Lung microvascular endothelial cell (primary cell): ENCODE measurements at regions not wholly inside any gene's neighbourhood (a gene's known extent, or its start where the extent isn't known, plus 50 kb on each side); places are given as distances from the start of the nearest gene placed in this dataset.
"Not testable (repeated sequence)": the region's sequence is repeated elsewhere in the genome, so short reads cannot be mapped to it uniquely, and the experiment has no call there.

Source experiments
- DNase-seq, 2 donors: peaks; one replicate each; pipeline versions ENCODE4 v3.0.0 to v3.0.0-alpha.2; 2010; ENCODE audit warnings: low read depth in 2 of 2

DNA sequence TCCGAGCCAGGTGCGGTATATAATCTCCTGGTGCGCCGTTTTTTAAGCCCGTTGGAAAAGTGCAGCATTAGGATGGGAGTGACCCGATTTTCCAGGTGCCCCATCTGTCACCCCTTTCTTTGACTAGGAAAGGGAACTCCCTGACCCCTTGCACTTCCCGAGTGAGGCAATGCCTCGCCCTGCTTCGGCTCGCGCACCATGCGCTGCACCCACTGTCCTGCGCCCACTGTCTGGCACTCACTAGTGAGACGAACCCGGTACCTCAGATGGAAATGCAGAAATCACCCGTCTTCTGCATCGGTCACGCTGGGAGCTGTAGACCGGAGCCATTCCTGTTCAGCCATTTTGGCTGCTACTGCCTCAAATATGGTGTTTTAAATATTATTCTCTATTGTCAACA is 198.0 kb downstream of the MEIS1 start:
- DNase-seq, result not testable (repeated sequence)

DNA sequence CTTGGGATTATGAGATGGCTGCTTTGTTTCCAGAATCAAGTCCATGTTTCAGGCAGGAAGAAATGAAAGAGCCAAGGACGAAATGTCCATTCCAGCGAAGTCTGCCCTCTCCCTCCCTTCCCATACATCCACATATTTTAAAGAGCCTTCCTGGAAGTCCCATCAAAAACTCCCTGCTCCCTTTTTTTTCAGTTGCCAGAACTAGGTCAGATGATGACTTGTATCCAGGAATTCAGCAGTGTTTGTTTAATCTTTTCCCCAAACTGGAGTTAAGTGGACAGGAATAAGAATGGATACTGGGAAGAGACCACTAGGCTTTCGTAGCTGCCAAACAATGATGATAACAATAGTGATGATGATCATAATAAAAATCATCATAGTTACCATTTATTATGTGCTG is 198.7 kb downstream of the MEIS1 start:
- no peak for DNase-seq

DNA sequence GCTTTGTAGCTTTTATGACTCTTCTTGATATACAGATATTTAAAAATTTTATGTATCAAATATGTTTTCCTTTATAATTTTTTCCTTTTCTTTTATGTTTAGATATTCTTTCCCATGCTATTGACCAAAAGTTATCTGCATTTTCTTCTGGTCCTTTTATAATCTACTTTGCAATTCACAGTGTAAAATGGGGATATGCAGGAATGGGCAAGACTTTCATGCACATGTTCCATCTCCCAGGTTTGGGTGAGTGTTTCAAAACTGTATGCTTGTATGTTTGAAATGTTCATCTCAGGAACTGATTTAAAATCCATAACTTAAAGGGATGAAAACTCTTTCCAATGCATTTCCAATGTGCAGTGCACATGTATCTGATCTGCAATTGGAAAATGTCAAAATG is 199.9 kb downstream of the MEIS1 start:
- DNase-seq, result no peak

DNA sequence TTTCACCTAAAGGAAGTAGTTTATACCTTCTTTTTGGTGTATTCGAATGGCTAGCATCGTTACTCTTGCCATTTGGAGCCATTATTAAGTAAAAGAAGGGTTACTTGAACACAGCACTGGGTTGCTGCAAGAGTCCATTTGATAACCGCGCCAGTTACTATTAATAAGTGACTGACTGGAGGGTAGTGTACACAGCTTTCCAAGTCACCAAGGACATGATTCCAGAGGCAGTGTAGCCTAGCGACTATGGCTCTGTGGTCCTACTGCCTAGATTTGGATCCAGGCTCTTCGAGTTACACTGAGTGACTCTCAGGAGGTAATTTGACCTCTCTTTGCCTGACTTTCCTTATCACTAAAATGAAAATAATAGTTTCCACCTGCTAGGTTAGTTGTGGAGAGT is 206.8 kb downstream of the MEIS1 start:
- DNase-seq, result no peak

DNA sequence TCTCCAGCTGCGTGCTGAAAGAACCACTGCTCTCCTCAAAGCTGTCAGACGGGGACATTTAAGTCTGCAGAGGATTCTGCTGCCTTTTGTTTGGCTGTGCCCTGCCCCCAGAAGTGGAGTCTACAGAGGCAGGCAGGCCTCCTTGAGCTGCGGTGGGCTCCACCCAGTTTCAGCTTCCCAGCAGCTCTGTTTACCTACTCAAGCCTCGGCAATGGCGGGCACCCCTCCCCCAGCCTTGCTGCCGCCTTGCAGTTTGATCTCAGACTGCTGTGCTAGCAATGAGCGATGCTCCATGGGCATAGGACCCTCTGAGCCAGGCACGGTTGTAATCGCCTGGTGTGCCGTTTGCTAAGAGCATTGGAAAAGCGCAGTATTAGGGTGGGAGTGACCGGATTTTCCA is 213.2 kb downstream of the MEIS1 start:
- not testable (repeated sequence) for DNase-seq

DNA sequence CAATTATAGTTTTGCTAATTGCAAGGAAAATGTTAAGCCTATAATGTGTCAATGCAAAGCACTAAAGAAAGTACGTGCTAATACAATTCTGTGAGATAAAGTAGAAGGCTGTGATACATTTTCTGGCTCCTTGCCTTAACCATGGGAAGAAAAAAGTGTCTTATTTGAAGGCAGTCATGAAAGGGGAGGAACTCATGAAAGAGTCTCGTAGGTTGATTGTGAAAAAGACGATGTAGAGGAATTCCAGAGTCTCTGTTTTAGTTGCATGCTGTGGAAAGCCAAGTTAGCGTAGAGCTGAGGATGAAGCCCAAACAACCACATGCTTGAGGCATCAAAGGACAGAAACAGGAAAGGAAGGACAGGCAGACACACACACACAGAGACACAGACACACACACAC is 214.1 kb downstream of the MEIS1 start:
- DNase-seq, result no peak

DNA sequence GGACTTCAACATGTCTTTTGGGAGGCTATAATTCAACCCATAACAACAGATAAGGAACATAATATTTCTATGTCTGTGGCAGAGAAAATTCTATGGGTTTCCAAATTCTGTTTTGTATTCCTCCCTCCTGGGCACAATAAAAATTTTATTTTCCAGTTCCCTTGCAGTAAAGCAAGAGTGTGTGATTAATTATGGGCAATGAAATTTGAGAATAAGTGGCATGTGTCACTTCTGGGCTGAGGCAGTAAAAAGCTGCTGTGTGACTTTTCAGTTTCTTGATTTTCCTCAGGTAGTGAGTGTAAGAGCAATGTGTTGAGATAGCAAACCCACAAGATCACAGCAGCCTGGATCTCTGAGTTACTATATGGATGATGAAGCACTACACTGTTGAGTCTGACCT is 216.4 kb downstream of the MEIS1 start:
- no peak for DNase-seq

DNA sequence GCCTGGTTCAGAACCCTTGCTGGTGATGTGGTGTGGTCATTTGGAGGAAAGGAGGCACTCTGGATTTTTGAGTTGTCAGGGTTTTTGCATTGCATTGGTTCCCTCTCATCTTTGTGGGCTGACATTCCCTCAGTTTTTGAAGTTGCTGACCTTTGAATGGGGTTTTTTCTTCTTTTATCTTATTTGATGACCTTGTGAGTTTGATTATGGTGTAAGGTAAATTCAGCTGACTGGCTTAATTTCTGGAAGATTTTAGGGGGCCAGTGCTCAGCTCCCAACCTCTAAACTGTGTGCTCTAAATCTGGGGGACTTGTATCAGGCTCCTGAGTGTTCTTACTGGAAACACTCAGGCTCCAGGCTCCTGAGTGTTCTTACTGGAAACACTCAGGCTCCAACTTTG is 225.9 kb downstream of the MEIS1 start:
- no peak for DNase-seq

DNA sequence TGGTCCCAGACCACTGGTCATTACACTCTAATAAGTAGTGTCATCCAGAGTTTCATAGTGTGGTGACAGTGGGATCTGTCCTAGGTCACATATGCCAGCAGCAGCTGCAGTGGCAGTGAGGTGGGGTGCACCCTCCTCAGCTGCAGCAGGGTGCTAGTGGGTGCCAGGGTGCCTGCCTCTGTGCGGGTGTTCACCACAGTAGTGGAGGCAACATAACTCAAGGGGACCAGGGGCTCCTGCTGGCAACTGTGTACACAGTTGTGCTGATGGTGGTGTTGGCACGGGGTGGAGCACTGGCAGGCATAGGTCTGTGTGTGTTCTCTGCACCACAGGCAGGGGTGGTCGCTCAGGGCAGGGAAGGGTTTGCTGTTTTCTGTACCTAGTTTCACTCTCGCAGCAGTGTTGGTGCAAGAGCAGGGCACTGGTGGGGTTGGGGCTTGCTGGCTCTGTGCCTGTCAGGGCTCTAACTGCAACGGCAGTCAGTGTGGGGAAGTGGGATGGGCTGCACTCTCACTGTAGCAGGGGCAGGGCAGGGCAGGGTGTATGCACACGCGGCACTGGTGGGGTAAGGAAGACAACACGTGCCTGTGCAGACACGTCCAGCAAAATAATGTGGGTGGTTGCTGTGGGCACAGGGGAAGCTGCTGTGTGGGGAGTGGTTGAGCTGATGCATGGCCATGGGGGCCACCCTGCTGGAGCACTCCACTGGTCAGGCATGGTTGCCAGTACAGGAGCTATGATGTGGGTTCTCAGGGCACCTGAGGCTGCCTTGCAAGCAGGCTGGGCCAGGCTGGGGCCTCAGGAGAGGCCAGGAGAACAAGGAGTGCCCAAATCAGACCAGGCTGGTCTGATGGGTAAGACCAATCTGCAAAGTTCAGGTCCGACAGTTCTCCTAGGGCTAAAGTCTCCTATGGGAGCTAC is 226.6 kb downstream of the MEIS1 start:
- DNase-seq, result no peak

DNA sequence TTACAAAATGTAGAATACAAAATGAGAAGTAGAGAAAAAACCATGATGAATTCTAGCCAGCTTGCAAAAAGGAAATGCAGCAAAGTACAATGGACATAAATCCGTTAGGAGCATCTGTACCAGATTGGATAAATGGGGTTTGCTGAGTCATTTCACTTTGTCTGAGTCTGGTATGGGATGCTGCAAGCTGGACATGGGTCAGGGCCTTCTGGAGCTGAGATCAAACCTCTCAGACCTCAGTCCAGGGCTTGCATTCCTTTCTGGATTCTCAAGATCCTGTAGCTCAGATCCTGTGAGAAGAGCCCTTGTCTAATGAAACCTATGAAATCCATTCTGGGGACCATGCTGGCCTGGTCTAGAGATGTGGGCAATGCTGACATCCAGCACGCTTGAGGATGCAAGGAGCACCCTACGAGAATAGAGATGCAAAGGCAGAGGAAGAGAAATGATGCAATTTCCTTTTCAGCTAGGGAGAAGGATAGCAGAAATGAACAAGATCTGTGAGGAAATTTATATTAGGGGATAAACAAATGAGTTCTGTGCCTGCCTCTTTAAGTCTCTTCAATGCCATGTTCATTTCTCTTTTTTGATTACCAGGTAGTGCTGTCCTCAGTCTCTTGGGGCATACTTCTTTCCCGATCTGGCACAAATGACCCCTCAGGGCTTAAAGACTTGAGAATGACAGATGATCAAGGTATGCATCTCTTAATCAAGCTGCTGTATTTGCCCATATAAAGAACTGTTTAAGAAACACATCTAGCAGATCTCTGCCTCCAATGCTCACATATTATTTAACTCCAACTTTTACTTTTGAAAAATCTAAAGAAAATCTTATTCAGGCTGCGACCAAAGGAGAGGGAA is 230.4 kb downstream of the MEIS1 start:
- DNase-seq, result no peak

DNA sequence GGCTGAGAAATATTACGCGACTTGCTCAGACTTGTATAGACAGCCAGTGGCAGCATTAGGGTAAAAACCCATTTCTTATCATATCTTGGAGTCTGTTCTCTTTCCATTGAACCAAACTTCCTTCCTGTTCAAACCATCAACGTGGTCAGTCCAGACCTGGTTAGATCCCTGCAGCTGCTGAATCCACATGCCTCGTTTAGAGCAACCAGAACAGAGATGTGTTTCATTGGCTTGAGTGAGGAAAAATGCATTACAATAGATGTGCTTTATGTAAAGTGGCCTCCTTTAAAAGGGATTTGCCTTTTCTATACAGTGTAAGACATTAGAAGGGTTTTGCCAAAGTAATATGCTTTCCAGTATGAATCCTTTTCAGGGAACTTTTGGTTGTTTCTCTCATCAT is 232.4 kb downstream of the MEIS1 start:
- no peak for DNase-seq

DNA sequence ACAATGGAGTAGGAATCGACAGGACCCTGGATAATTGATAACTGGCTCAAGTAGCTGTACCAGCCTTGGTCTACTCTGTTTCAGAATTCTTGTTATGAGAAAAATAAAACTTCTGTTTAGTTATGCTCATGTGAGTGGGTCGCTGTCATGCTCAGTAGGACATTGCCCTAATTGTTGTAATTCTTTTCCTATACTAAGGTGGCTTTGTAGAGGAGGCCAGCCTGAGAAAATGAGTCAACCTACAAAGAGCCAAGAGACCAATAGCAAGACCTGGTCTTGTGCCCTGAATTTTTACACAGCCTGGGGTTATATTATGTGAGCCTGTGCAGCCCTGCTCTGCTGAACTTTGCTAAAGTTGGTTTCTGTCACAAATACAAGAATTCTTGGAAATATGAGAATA is 238.4 kb downstream of the MEIS1 start:
- no peak for DNase-seq

DNA sequence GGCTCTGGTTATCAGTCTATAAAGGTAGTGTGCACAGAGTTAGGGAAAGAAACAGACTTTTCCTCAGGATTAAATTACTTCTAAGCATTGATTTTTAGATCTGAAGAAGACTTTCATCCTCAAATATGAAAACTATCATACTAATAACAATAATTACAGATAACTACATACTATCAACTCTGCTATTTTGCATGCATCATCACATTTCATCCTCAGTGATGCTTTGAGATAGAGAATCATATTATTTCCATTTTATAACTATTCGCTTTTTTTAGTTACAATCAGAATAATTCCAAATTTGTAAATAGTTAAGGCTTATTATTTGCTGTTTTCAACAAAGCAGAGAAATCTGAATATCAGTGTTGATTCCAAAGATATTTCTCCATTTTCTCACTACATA is 239.2 kb downstream of the MEIS1 start:
- DNase-seq, result no peak

DNA sequence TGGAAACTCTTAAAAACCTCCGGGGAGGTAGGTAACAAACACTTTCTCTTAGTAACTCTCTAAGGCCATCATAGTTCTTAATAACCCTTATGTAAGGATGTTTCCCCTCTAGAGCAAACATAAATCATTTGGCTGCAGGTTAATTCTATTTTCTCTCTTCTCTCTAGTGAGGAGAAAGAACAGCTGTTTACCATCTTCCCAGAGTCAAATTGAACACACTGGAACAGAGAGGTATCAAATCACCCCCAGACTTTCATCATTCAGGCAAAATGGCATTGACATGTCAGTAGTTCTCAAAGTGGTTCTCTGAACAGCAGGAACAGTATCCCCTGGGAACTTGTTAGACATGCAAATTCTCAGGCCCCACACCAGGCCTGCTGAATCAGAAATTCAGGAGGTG is 240.7 kb downstream of the MEIS1 start:
- no peak for DNase-seq

DNA sequence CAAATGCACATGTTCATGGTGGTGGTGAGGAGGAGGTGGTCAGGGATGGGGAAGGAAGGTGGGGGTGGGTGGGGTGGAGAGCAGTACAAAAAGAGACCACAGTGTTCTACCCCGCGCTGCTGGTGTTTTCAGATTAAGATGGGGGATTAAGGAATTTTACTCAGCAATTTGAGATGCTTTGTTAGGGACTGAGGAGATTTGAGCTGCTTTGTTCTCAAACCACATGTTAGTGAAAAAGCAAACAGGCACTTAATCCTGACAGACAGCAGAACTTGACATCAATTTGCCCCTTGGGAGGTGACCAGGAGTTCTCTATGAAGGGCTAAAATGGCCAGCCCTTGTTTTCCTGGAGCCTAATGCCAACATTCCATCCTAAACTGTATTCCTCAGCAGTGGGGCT is 244.5 kb downstream of the MEIS1 start:
- no peak for DNase-seq

DNA sequence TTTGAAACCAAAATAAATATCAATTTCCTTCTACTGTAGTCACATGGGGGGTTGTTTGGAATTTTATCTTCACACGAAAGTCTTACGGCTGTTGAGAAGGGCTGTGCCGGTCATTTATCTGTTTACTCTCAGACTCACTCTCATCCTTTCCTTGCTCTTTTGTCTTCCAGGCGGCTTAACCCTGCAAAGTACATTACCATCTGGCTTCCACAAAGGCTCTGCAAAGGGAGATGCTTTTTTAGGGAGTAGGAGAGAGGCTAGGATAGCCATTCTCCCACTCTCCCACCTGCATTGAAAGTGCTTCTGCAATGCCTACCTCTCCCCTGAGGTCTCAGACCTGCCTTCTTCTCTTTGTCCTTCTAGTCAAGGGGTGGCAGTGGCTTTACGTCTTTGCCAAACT is 247.6 kb downstream of the MEIS1 start:
- no peak for DNase-seq

DNA sequence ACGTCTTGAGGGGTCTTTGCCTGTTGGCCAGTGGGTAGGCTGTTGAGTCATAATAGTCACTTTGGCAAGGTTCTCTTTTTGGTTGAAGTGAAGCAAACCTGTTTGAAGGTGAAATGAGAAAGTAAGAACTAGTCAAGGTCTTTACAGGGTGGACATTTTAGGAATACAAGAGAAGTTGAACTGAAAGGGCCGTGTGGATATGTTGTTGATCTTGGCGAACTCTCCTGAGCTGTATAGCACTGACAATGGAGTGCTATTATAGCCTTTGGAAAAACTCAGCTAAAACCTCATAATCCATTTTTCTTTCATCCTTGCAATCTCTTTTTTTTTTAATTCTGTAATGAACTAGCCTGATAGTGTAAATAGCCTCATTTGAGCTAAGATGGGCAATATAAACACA is 248.1 kb downstream of the MEIS1 start:
- no peak for DNase-seq

DNA sequence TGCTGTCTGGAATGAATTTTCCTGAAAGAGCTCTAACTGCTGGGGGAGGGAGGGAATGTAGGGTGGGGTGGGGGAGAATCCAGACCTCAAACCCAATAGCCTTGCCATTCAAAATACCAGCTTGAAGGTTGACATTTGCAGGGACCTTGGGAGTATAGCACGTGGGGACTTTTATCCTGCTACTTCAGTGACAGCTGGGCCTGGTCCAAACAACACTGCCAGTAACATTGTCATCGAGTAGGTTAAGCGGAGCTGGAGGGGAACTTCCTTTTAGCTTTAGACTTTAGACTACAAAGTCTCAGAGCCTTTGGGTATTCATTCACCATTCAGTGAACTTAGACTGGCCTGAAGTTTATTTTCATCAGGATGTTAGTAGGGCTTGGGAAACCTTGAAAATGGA is 248.7 kb downstream of the MEIS1 start:
- no peak for DNase-seq

DNA sequence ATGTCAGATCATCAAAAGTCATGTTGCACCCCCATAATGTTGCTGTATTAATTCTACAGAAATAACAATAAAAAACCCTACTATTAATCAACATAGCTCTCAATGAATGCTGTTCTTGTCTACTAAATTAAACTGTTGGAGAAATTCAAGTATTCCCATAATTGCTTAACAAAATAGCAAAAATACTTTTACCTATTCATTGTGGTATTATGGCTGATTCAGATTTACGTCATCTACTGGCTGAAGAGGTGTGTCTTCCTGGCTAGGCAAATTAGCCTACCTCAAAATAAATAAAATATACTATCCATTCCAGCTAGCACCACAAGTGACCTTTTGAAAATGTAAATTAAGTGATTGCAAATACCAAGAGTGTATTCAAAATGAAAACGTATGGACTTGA is 249.4 kb downstream of the MEIS1 start:
- no peak for DNase-seq

DNA sequence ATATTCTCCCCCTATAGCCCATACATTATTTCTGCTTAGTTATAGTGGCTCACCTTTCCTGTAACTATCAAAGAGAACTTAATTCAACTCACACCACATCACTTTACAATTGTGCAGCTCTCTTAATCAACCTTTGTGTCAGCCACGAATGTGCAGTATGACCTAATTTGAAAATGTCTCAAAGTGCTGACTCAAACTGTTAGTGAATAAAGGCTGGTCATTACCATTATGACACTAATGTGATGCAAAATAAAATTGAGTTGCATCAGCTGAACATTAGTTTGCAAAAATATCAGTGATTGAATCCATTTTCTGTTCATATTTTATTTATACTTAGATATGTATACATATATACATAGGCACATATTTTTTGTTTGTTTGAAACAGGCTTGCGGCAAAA is 251.8 kb downstream of the MEIS1 start:
- no peak for DNase-seq

DNA sequence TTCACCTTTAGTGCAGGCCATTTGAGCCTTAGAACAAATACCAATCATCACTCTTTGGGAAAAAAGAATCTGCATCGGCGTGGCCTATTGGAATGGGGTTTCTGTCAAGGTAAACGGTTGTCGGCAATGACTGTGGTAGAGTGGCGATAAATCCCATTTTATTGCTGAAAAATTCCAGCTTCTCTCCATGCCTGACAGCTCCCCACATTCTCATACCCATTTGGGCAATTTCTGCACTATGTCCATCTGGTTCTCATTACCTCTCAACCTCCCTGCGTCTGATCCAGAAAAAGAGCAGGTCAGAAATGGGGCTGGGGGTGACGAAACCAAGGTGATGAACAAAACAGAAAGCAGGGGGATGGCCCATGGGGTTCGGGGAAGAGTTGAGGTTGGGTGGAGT is 254.0 kb downstream of the MEIS1 start:
- no peak for DNase-seq

DNA sequence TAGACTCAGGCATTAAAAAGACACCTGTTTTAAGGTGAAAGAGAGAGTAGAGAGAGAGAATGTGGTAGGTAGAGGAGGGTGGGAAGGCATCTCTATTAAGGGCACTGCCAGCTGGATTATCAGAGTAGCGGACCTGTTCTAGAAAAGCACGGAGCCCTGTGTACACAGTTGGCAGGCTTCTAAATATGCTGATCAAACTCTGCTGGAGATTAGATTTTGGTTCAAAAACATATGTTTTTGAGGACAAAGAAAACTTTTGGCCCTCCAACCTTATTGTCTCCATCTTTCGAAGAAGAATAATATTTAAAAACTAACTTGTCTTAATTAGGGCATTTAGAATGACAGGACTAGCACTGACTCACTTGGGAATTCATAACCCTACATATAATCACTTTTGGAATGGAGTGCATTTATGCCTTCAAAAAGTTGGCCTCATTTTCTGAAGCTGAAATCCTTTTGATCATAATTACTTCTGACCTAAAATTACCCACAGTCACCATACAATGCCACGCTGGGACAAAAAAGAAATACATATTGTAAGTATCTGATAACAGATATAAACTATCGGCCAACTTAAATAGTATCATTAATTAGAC is 254.6 kb downstream of the MEIS1 start:
- DNase-seq, result no peak
